HG02610 (cell line): ENCODE measurements at regions not wholly inside any gene's neighbourhood (a gene's known extent, or its start where the extent isn't known, plus 50 kb on each side); places are given as distances from the start of the nearest gene placed in this dataset.
"Not testable (repeated sequence)": the region's sequence is repeated elsewhere in the genome, so short reads cannot be mapped to it uniquely, and the experiment has no call there.

Source experiments
- ATAC-seq: cut with Tn5 transposase; IDR thresholded peaks from one replicate; pipeline ENCODE4 v1.9.1; 2021; ENCODE audit warnings: mild to moderate bottlenecking, moderate library complexity; ENCODE audit not compliant: unreplicated experiment

GRCh38 chr14:98897605-98898309, 374.2 kb downstream of the BCL11B start:
- ATAC-seq: no peak

GRCh38 chr14:98899441-98899840, 372.6 kb downstream of the BCL11B start:
- no peak for ATAC-seq

GRCh38 chr14:98900236-98900635, 371.8 kb downstream of the BCL11B start:
- ATAC-seq: no peak

- no peak for ATAC-seq
Observed at GRCh38 chr14:98900798-98901197, 371.2 kb downstream of the BCL11B start.

GRCh38 chr14:98901511-98902205, 370.3 kb downstream of the BCL11B start:
- ATAC-seq: no peak

GRCh38 chr14:98903371-98903770, 368.6 kb downstream of the BCL11B start:
- ATAC-seq: no peak

- no peak for ATAC-seq
Observed at GRCh38 chr14:98904677-98905076, 367.3 kb downstream of the BCL11B start.

- ATAC-seq: no peak
Observed at GRCh38 chr14:98906123-98906995, 365.6 kb downstream of the BCL11B start.

- ATAC-seq: no peak
Observed at GRCh38 chr14:98907271-98907670, 364.7 kb downstream of the BCL11B start.

GRCh38 chr14:98908050-98908449, 363.9 kb downstream of the BCL11B start:
- no peak for ATAC-seq

GRCh38 chr14:98909251-98909944, 362.6 kb downstream of the BCL11B start:
- ATAC-seq: no peak

GRCh38 chr14:98910061-98910460, 361.9 kb downstream of the BCL11B start:
- no peak for ATAC-seq

- no peak for ATAC-seq
Observed at GRCh38 chr14:98912655-98913054, 359.3 kb downstream of the BCL11B start.

- ATAC-seq: no peak
Observed at GRCh38 chr14:98913967-98914650, 357.9 kb downstream of the BCL11B start.

GRCh38 chr14:98914942-98915341, 357.1 kb downstream of the BCL11B start:
- ATAC-seq: no peak

GRCh38 chr14:98915625-98916024, 356.4 kb downstream of the BCL11B start:
- no peak for ATAC-seq

GRCh38 chr14:98916036-98916435, 356.0 kb downstream of the BCL11B start:
- ATAC-seq: no peak

GRCh38 chr14:98916476-98916875, 355.5 kb downstream of the BCL11B start:
- ATAC-seq: no peak

- no peak for ATAC-seq
Observed at GRCh38 chr14:98919434-98919833, 352.6 kb downstream of the BCL11B start.

GRCh38 chr14:98921306-98921705, 350.7 kb downstream of the BCL11B start:
- ATAC-seq: not testable (repeated sequence)
